22Rv1 (cell line): ENCODE measurements at regions not wholly inside any gene's neighbourhood (a gene's known extent, or its start where the extent isn't known, plus 50 kb on each side); places are given as distances from the start of the nearest gene placed in this dataset.

Experiments used
- ZFX ChIP-seq: fragments of 450-650 bp; IDR thresholded peaks from 2 replicates; pipeline ENCODE4 v1.6.1; 2017; ENCODE audit warnings: antibody characterized with exemption, borderline replicate concordance
- TF ChIP-seq, protein P1 (sequence below): fragments of 450-650 bp; IDR thresholded peaks from 2 replicates; pipeline ENCODE4 v1.5.1; 2017; ENCODE audit warnings: mild to moderate bottlenecking

- TF ChIP-seq, protein P1, sequence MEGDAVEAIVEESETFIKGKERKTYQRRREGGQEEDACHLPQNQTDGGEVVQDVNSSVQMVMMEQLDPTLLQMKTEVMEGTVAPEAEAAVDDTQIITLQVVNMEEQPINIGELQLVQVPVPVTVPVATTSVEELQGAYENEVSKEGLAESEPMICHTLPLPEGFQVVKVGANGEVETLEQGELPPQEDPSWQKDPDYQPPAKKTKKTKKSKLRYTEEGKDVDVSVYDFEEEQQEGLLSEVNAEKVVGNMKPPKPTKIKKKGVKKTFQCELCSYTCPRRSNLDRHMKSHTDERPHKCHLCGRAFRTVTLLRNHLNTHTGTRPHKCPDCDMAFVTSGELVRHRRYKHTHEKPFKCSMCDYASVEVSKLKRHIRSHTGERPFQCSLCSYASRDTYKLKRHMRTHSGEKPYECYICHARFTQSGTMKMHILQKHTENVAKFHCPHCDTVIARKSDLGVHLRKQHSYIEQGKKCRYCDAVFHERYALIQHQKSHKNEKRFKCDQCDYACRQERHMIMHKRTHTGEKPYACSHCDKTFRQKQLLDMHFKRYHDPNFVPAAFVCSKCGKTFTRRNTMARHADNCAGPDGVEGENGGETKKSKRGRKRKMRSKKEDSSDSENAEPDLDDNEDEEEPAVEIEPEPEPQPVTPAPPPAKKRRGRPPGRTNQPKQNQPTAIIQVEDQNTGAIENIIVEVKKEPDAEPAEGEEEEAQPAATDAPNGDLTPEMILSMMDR = no peak
- TF ChIP-seq ZFX = no peak
Observed at GRCh38 chr13:58865286-58865685, 1233.7 kb downstream of the PCDH17 start.
